Hematopoietic multipotent progenitor cell treated with erythropoietin and hydrocortisone succinate and interleukin-3 and kit ligand, for 6 days (in vitro differentiated cells): ENCODE measurements at regions not wholly inside any gene's neighbourhood (a gene's known extent, or its start where the extent isn't known, plus 50 kb on each side); places are given as distances from the start of the nearest gene placed in this dataset.
"Not testable (repeated sequence)": the region's sequence is repeated elsewhere in the genome, so short reads cannot be mapped to it uniquely, and the experiment has no call there.

Experiments used
- DNase-seq: peaks from one replicate; pipeline ENCODE4 v3.0.0-alpha.2; 2015

- DNase-seq = no peak
Observed at GRCh38 chr2:224174521-224174920, 135.4 kb upstream of the SERPINE2 start.

- DNase-seq = no peak
Observed at GRCh38 chr2:224173933-224174332, 134.8 kb upstream of the SERPINE2 start.

GRCh38 chr2:224173210-224173609 lies 134.1 kb upstream of the SERPINE2 start:
- no peak for DNase-seq

- no peak for DNase-seq
Observed at GRCh38 chr2:224171226-224171625, 132.1 kb upstream of the SERPINE2 start.

GRCh38 chr2:224169847-224170246 lies 130.8 kb upstream of the SERPINE2 start:
- no peak for DNase-seq

GRCh38 chr2:224167781-224168180 lies 128.7 kb upstream of the SERPINE2 start:
- not testable (repeated sequence) for DNase-seq

- no peak for DNase-seq
Observed at GRCh38 chr2:224166654-224167053, 127.6 kb upstream of the SERPINE2 start.

GRCh38 chr2:224165901-224166319 lies 126.8 kb upstream of the SERPINE2 start:
- no peak for DNase-seq

- DNase-seq = no peak
Observed at GRCh38 chr2:224163566-224164307, 124.7 kb upstream of the SERPINE2 start.

DNA sequence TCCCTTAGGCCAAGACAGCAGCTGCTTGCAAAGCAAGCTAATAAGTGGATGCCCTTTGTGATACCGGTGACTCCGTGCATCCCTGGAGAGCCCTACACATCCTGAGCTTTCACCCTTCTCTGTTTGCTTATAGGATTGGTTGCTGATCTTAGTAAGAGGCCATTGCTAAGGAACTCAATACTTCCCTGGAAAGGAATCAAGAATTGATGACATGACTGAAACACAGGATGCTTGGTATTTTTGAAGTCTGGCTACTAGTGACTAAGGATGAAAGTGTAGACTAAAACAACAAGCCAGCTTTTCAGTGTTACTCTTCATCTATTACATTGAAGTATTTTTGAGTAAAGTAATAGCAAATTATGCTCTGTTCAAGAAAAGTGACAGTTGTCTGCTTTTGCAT lies 123.0 kb upstream of the SERPINE2 start:
- no peak for DNase-seq

DNA sequence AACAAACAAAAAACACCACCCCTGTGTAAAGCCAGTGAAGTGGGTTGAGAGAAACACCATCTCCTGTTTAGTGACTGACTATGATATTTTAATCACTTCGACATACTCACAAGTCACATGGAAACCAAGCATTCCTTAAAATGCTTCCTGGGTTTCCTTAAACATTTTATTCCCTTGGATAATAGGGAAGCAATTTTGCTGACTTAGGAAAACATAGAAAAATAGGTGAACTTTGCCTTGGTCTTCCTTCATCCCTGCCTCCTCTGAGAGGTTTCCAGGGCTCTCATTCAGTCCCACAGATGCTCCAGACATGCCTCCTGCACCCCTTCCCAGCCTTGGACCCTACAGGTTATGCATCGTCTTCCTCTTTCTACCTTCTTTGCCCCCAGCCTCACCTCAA lies 122.6 kb upstream of the SERPINE2 start:
- DNase-seq = no peak

- no peak for DNase-seq
Observed at GRCh38 chr2:224160917-224161316, 121.8 kb upstream of the SERPINE2 start.

GRCh38 chr2:224159345-224159928 lies 120.4 kb upstream of the SERPINE2 start:
- no peak for DNase-seq

- DNase-seq = no peak
Observed at GRCh38 chr2:224158831-224159230, 119.7 kb upstream of the SERPINE2 start.

GRCh38 chr2:224158061-224158460 lies 119.0 kb upstream of the SERPINE2 start:
- no peak for DNase-seq

DNA sequence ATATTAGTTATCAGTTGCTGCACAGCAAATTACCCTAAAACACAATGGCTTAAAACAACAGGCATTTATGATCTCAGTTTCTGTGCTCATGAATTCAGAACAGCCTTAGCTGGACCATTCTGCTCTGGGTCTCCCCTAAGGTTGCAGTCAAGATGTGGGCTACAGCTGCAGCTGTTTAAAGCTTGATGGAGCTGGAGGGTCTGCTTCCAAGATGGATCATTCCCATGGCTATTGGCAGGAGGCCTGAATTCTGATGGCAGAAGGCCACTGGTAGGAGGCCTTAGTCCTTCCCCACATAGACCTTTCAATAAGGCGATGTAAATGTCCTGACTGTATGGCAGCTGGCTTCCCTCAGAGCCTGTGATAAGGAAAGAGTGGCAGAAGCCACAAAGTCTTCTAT lies 118.6 kb upstream of the SERPINE2 start:
- DNase-seq = no peak

DNA sequence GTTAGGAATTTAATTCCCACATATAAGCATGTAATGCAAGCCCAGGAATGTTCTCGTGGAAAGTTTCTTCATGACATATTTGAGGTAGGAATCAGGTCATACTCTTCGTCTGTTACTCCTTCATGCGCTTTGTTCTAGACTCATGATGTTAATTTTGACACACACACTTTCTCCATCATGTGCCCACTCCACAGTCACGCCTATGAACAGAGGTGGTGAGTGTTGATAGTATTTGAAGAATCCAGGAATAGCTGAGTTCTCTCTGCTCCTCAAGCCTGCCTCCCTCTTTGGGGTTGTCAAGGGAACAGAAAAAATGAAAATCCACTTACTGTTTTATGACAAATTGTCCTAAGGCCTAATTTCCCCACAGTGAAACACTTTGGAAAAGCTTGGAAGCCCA lies 117.3 kb upstream of the SERPINE2 start:
- no peak for DNase-seq

GRCh38 chr2:224155896-224156295 lies 116.8 kb upstream of the SERPINE2 start:
- DNase-seq = no peak

GRCh38 chr2:224155371-224155770 lies 116.3 kb upstream of the SERPINE2 start:
- DNase-seq = no peak

DNA sequence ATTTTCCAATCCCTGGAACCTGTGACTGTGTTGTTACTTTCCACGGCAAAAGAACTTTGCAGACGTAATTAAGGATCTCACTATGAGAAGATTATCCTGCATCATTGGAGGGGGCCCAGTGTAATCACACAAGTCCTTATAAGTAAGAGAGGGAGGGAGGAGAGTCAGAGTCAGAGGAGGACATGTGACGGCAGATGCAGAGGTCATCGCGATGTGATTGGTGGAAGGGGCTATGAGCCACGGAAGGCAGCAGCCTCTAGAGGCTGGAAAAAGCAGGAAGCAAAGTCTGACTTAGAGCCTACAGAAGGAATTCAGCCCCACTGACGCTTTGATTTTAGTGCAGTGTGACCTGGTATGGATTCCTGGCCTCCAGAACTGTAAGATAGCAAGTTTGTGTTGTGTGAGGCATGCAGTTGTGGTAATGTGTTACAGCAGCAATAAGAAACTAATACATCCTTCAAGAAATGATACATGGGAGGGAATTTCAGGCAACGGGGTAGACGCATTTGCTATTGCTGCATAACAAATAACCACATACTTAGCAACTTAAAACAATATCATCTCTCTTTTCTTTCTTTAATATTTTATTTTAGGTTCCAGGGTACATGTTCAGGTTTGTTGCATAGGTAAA lies 112.7 kb upstream of the SERPINE2 start:
- no peak for DNase-seq

DNA sequence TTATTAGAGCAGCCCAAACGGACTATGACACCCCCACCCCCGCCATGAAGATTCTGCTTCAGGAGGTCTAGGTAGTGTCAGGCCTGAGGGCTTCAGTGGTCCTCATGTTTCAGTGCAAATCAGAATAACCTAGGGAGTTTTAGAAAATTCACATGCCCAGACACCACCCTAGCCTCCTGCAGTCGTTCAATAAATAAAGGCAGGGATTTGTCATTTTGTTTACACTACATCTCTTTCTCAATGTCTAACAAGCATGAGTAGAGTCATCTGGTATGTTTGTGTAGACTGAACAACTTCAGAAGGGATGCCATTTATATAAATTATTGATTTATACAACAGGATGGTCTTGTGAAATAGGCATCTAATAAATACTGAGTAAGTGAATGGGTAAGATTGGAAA lies 112.1 kb upstream of the SERPINE2 start:
- DNase-seq = no peak

GRCh38 chr2:224148058-224148457 lies 109.0 kb upstream of the SERPINE2 start:
- not testable (repeated sequence) for DNase-seq

DNA sequence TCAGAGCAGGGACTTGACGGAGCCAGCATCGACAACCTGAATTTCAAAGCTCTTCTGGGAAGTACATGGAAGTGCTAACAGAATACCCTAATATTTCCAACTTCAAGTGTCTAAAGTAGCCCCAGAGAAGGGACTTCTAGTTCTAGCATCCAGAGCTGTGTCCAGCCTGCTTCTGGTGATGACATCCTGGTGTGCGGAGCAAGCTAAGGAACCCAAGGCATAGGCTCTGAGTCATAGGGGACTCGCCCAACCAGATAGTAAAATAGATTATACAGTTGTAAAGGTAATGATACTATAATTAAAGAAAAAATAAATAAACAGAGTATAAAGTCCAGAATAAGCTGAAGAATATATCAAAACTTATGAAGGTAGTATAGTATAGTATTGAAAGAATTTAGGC lies 108.1 kb upstream of the SERPINE2 start:
- no peak for DNase-seq
